ENCODE measurements at regions not wholly inside any gene's neighbourhood (a gene's known extent, or its start where the extent isn't known, plus 50 kb on each side); places are given as distances from the start of the nearest gene placed in this dataset.

DNA sequence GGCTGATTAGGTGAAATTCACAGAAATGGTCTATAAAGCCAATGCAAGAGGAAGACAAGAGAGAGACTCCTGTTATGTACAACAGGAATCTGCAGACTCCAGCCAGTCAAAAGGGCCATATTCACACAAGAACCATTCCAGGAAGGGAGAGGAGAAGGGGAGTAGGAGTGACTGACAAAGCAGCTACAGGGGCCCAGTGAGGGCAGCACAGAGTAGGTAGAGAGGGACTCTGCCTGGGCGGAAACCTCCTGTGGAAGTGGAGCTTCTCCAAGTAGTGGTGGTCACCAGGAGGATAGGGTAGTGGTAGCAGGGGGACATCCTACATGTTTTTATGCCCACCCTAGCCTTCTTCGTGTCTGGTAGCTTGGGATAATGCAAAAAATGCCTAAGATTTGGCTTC is 667.3 kb downstream of the ACTL7B start:
- Mint-ChIP-seq H3K36me3 (ENCODE audit: low read depth) (no peaks in the 10 kb centered on the region), H3K9me3 (no peaks in the 10 kb centered on the region), H3K27ac (no peak overlapping the region), H3K27me3 (ENCODE audit: low read depth) (no peaks in the 10 kb centered on the region), H3K4me1 (ENCODE audit: low read depth) (no peaks in the 10 kb centered on the region), H3K4me3 (ENCODE audit: low read depth) (no peak overlapping the region)
- intact Hi-C loops (cut with micrococcal nuclease): no loop called here
- no peak for DNase-seq (ENCODE audit: low spot score)

DNA sequence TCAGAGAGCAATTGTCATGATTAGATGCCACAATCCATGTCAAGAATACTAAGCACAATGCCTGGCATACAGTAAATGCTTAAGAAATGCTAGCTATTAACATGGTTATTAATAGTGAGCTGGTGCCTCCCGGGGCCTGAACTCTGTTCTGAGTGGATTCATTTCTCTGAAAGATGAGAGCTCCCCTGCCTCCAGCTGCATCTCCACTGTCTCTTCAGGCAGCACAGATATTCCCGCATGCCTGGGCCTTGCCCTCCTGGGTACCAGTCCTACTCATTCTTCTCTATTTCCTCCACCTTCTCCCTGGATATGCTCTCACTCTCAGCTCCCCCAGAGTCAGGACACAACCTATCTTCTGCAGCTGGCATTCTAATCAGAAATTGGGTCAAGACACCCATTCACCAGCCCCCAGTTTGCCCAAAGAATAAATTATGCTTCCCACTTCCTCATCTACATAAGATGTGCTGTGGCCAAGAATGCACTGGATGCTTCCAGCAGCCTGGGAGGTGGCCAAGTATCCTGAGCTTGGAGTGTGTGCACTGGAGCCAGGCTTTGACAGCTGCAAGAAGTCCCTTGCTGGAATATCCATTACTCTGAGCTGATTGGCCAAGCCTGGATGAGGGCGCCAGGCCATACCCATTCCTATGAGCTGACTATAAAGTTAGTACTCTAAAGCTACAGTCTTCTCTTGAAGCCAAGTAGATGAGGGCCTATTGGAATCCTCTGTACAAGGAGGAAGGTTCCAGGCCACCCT is 669.0 kb downstream of the ACTL7B start:
- no peak overlapping the region for H3K4me3 Mint-ChIP-seq (ENCODE audit: low read depth)
- H3K9me3 Mint-ChIP-seq: no peaks in the 10 kb centered on the region
- no peaks in the 10 kb centered on the region for H3K36me3 Mint-ChIP-seq (ENCODE audit: low read depth)
- no peaks in the 10 kb centered on the region for H3K4me1 Mint-ChIP-seq (ENCODE audit: low read depth)
- intact Hi-C loops (cut with micrococcal nuclease): no loop called here
- H3K27ac Mint-ChIP-seq: no peak overlapping the region
- no peak for DNase-seq (ENCODE audit: low spot score)
- H3K27me3 Mint-ChIP-seq (ENCODE audit: low read depth): no peaks in the 10 kb centered on the region

DNA sequence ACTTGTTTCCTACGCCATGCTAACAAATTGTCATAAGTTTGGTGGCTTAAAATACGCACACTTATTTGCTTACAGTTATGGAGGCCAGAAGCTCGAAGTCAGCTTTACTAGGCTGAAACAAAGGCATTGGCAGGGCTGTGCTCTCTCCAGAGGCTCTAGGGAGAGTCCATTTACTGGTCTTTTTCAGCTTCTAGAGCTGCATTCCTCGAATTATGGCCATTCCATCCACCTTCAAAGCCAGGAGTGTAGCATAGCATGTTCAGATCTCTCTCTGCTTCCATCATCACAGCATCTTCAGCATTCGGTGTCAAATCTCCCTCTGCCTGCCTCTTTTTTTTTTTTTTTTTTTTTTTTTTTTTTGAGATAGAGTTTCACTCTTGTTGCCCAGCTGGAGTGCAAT is 670.2 kb downstream of the ACTL7B start:
- H3K27me3 Mint-ChIP-seq (ENCODE audit: low read depth): no peaks in the 10 kb centered on the region
- no peak for DNase-seq (ENCODE audit: low spot score)
- H3K4me3 Mint-ChIP-seq (ENCODE audit: low read depth): no peak overlapping the region
- no peaks in the 10 kb centered on the region for H3K36me3 Mint-ChIP-seq (ENCODE audit: low read depth)
- H3K9me3 Mint-ChIP-seq: no peaks in the 10 kb centered on the region
- no peaks in the 10 kb centered on the region for H3K4me1 Mint-ChIP-seq (ENCODE audit: low read depth)
- no peak overlapping the region for H3K27ac Mint-ChIP-seq
- intact Hi-C loops (cut with micrococcal nuclease): no loop called here

DNA sequence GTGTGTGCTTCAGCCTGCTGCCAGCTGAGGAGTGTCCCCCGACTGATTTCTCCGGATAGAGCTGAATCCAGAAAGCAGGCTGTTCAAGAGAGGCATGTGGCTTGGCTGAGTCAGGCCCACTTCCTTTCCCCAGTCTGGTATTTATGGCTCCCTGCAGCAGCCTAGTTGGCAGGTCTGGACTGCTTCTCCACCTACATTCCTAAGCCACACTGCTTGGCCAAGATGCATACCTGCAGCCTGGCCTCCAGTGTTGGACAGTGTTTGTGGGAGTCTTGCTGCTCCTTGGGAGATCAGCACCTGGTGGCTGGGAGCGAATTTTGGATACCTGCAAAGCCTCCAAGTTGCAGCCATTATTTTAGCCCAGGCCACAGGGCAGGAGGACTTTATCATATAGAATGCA is 670.8 kb downstream of the ACTL7B start:
- no peaks in the 10 kb centered on the region for H3K4me1 Mint-ChIP-seq (ENCODE audit: low read depth)
- H3K9me3 Mint-ChIP-seq: no peaks in the 10 kb centered on the region
- H3K27ac Mint-ChIP-seq: no peak overlapping the region

DNA sequence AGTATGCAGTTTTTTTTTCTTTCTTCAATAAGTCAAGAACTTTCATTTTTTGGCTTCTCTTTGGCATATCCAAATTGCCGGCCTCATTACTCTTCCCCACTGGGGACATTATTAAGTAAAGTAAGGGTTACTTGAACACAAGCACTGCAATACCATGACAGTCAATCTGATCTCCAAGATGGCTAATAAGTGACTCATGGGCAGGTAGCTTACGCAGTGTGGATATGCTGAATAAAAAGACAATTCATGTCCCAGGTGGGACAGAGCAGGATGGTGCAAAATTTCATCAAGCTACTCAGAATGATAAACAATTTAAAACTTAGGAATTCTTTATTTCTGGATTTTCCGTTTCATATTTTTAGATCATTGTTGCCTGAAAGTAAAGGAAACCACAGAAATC is 671.8 kb downstream of the ACTL7B start:
- no peak overlapping the region for H3K27ac Mint-ChIP-seq
- no peak overlapping the region for H3K4me3 Mint-ChIP-seq (ENCODE audit: low read depth)
- no peaks in the 10 kb centered on the region for H3K27me3 Mint-ChIP-seq (ENCODE audit: low read depth)
- no peaks in the 10 kb centered on the region for H3K36me3 Mint-ChIP-seq (ENCODE audit: low read depth)
- intact Hi-C loops (cut with micrococcal nuclease): no loop called here
- no peaks in the 10 kb centered on the region for H3K4me1 Mint-ChIP-seq (ENCODE audit: low read depth)
- no peak for DNase-seq (ENCODE audit: low spot score)
- H3K9me3 Mint-ChIP-seq: no peaks in the 10 kb centered on the region

More for the DNA sequence above, 670.8 kb downstream of the ACTL7B start:
- Mint-ChIP-seq H3K27me3 (ENCODE audit: low read depth) (no peaks in the 10 kb centered on the region), H3K4me3 (ENCODE audit: low read depth) (no peak overlapping the region), H3K36me3 (ENCODE audit: low read depth) (no peaks in the 10 kb centered on the region)
- intact Hi-C loops (cut with micrococcal nuclease): no loop called here
- no peak for DNase-seq (ENCODE audit: low spot score)

DNA sequence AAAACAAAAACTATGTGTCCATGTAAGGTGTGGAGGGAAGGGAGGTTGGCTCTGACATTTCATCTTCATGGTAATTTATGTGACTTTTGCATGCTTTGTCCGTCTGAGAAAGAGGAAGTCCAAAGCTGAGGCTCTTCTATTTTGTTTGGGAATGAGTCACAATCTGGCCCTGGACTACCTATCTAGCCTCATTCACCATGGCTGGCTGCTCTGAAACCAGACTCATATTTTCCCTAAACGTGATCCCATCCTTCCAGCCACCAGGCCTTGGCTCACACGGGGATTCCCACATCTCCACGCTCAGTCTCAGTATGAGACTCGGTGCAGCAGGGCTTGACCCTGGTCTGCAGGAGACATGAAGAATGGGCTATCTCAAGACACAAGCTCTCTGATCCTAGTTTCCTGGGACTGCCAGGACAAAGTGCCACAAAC is 672.8 kb downstream of the ACTL7B start:
- no peaks in the 10 kb centered on the region for H3K36me3 Mint-ChIP-seq (ENCODE audit: low read depth)
- intact Hi-C loops (cut with micrococcal nuclease): no loop called here
- no peaks in the 10 kb centered on the region for H3K9me3 Mint-ChIP-seq
- DNase-seq (ENCODE audit: low spot score): no peak
- H3K4me1 Mint-ChIP-seq (ENCODE audit: low read depth): no peaks in the 10 kb centered on the region
- H3K27me3 Mint-ChIP-seq (ENCODE audit: low read depth): no peaks in the 10 kb centered on the region
- H3K4me3 Mint-ChIP-seq (ENCODE audit: low read depth): no peak overlapping the region
- H3K27ac Mint-ChIP-seq: no peak overlapping the region

DNA sequence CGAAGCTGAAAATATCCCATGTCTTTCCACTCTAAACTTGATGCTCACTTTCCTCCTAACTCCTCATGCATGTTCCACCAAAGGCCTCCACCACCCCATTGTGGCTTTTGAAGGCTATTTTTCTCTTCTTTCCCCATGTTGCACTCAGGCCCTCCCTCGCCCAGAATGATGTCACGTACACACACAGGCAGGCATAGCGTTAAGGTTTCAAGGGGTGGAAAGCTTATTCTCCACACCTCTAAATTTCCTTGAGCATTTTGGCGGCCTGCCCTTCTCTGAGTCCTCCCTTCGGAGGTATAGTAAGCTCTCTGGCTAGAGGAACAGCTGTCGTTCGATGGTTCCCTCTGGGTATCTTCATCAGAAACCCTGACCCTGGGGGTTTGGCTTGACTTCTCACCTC is 673.5 kb downstream of the ACTL7B start:
- no peaks in the 10 kb centered on the region for H3K36me3 Mint-ChIP-seq (ENCODE audit: low read depth)
- H3K9me3 Mint-ChIP-seq: no peaks in the 10 kb centered on the region
- H3K4me3 Mint-ChIP-seq (ENCODE audit: low read depth): no peak overlapping the region
- H3K27me3 Mint-ChIP-seq (ENCODE audit: low read depth): no peaks in the 10 kb centered on the region
- no peak for DNase-seq (ENCODE audit: low spot score)
- no peak overlapping the region for H3K27ac Mint-ChIP-seq
- intact Hi-C loops (cut with micrococcal nuclease): no loop called here
- no peaks in the 10 kb centered on the region for H3K4me1 Mint-ChIP-seq (ENCODE audit: low read depth)

DNA sequence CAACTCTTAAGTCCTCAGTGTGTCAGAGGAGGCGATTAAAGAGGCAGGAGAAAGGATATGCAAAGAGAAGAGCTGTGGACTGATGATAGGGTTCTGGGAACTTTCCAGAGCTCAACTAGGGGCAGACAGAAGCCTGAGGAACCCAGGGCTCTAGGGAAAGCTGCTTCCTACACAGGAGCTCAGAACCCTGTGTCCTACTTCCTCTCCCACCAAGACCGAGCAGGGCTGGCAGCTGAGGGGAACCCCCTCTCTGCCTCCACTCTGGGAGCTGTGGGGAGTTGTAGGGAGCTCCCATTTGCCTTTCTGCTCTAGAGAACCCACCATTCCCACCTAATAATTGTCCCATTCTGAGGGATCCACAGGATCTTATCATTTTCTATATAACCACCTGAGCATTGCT is 674.3 kb downstream of the ACTL7B start:
- Mint-ChIP-seq H3K27ac (no peak overlapping the region), H3K4me3 (ENCODE audit: low read depth) (no peak overlapping the region), H3K36me3 (ENCODE audit: low read depth) (no peaks in the 10 kb centered on the region), H3K9me3 (no peaks in the 10 kb centered on the region), H3K27me3 (ENCODE audit: low read depth) (no peaks in the 10 kb centered on the region), H3K4me1 (ENCODE audit: low read depth) (no peaks in the 10 kb centered on the region)
- no peak for DNase-seq (ENCODE audit: low spot score)
- intact Hi-C loops (cut with micrococcal nuclease): no loop called here

DNA sequence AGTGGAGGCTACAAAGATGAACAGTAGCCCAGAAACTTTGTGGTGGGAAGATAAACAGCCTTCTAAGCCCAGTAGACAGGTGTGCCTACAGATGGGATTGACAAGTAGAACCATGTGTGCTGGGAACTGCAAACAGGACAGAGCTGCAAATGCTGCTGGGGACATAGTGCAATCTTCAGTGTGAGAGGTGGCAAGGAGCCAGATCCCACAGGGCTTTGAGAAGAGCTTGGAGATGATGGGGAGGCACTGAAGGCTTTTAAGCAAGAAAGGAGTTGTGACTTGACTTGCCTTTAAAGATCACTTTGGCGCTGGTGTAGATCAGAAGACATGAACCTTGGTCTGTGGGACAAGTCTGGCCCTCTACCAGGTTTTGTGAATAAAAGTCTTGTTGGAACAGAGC is 675.2 kb downstream of the ACTL7B start:
- no peak overlapping the region for H3K4me3 Mint-ChIP-seq (ENCODE audit: low read depth)
- intact Hi-C loops (cut with micrococcal nuclease): no loop called here
- H3K9me3 Mint-ChIP-seq: peaks cover 3% of the 10 kb centered on the region
- no peaks in the 10 kb centered on the region for H3K36me3 Mint-ChIP-seq (ENCODE audit: low read depth)
- H3K27me3 Mint-ChIP-seq (ENCODE audit: low read depth): no peaks in the 10 kb centered on the region
- no peak overlapping the region for H3K27ac Mint-ChIP-seq
- DNase-seq (ENCODE audit: low spot score): no peak
- H3K4me1 Mint-ChIP-seq (ENCODE audit: low read depth): no peaks in the 10 kb centered on the region

DNA sequence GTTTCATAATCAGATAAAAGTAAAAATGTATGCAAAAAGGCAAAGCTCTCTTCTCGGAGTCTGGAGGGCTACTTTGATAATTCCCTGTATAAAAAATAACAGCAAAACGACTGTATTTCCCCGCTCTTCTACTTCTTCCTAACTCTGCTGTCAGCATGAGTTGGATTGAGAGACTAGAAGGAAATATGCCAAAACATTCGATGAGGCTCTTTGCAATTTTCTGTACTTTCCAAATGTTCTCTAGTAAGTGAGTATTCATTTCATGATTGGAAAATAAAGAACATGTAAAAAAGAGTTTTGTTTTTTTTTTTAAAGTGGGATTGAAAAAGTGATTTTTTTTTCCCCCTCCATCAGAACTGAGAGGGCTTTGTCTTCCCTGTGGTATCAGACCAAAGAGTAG is 677.5 kb downstream of the ACTL7B start:
- Mint-ChIP-seq H3K27me3 (ENCODE audit: low read depth) (no peaks in the 10 kb centered on the region), H3K4me3 (ENCODE audit: low read depth) (no peak overlapping the region), H3K4me1 (ENCODE audit: low read depth) (no peaks in the 10 kb centered on the region), H3K36me3 (ENCODE audit: low read depth) (no peaks in the 10 kb centered on the region), H3K27ac (no peak overlapping the region), H3K9me3 (peaks cover 6% of the 10 kb centered on the region)
- intact Hi-C loops (cut with micrococcal nuclease): no loop called here
- DNase-seq (ENCODE audit: low spot score): no peak

DNA sequence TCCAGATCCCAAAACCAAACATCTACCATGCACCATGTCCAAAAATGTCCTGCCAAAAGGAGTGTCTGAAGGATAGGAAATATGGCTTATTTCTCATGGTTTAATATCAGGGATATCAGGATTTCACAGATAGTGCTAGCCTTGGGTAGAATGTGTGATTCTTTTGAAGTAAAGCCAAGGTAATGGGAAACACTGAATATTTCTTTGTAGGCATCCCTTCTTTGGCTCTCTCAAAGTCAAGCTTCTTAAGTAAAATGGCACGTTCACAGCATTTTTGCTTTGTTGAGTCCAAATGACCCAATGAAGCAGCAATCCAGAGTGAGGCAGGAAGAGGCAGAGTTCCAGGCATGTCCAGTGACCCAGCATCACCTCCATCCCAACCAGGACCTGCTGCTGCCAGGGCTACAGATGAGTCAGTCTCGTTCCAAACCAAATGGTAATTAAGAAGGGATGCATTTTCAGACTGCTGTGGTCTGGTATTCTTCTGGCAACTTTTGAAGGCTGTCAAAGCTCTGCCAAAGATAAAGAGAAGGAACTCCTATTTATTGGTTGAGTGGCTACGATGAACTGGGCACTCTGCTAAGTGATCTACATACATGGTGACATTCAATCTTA is 678.8 kb upstream of the KLF4 start:
- peaks cover 3% of the 10 kb centered on the region for H3K9me3 Mint-ChIP-seq
- H3K4me3 Mint-ChIP-seq (ENCODE audit: low read depth): no peak overlapping the region
- no peak overlapping the region for H3K27ac Mint-ChIP-seq
- no peaks in the 10 kb centered on the region for H3K36me3 Mint-ChIP-seq (ENCODE audit: low read depth)
- H3K4me1 Mint-ChIP-seq (ENCODE audit: low read depth): no peaks in the 10 kb centered on the region
- intact Hi-C loops (cut with micrococcal nuclease): no loop called here
- H3K27me3 Mint-ChIP-seq (ENCODE audit: low read depth): no peaks in the 10 kb centered on the region
- DNase-seq (ENCODE audit: low spot score): no peak

DNA sequence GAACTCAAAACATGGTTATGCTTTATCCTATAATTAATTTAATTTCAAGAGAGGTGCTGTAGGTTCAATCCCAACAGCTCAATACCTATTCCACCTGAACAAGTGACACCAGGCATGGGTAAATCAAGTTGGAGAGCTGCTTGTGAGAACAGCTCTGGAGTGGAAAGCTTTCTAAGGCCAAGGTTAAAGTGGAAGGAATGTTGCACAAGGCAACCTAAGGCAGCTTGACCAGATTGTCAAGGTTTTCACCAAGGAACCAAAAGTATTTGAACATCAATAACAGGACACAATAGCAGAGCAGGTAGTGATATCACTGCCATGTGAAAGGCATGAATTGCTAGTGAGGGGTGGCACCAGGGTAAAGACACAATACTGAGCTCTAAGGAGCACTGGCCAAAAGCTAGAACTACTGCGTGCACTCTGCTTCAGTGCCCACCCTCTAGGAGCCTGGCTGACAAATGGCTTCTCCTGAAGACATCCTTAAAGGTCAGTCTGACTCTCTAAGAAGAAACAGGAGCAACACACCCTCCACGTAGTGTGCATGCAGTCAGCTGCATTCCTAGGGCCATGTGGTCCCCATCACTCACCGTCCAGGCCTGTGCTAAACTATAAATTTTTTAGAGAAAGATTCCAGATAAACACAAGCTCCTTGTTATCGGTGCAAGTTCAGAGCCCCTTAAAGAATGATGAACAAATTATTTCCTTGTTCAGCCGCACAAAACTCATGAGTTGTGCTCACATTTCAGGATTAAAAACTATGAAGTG is 677.7 kb upstream of the KLF4 start:
- Mint-ChIP-seq H3K27ac (no peak overlapping the region), H3K4me3 (ENCODE audit: low read depth) (no peak overlapping the region), H3K27me3 (ENCODE audit: low read depth) (no peaks in the 10 kb centered on the region), H3K36me3 (ENCODE audit: low read depth) (no peaks in the 10 kb centered on the region), H3K4me1 (ENCODE audit: low read depth) (no peaks in the 10 kb centered on the region), H3K9me3 (no peaks in the 10 kb centered on the region)
- intact Hi-C loops (cut with micrococcal nuclease): no loop called here
- DNase-seq (ENCODE audit: low spot score): no peak

DNA sequence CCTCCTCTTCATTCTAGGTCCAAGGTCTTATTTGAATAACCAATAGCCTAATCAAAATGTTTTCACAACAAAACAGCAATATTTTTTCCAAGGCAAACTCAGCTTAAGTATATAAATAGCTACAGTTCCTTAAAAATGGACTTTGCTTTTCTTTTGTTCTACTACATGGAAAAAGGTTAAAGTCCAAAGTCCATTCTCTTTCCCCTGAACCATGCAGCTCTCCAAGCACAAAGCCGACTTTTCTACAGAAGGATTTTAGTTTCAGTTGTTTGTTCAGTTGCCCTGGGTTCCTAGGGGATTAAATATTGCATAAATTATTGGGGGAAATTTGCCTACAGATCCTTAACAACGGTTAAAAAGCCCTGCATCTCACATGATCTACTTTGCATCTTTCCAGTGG is 677.0 kb upstream of the KLF4 start:
- no peaks in the 10 kb centered on the region for H3K9me3 Mint-ChIP-seq
- H3K27ac Mint-ChIP-seq: no peak overlapping the region
- no peaks in the 10 kb centered on the region for H3K27me3 Mint-ChIP-seq (ENCODE audit: low read depth)
- no peak overlapping the region for H3K4me3 Mint-ChIP-seq (ENCODE audit: low read depth)
- DNase-seq (ENCODE audit: low spot score): no peak
- no peaks in the 10 kb centered on the region for H3K4me1 Mint-ChIP-seq (ENCODE audit: low read depth)
- H3K36me3 Mint-ChIP-seq (ENCODE audit: low read depth): no peaks in the 10 kb centered on the region
- intact Hi-C loops (cut with micrococcal nuclease): no loop called here
